ENCODE measurements at regions not wholly inside any gene's neighbourhood (a gene's known extent, or its start where the extent isn't known, plus 50 kb on each side); places are given as distances from the start of the nearest gene placed in this dataset.

GRCh38 chr9:18188971-18189370 is 285.0 kb upstream of the ADAMTSL1 start:
- H3K27ac Mint-ChIP-seq, result no peak overlapping the region
- no peaks in the 10 kb centered on the region for H3K36me3 Mint-ChIP-seq (ENCODE audit: low read depth)
- intact Hi-C loops (cut with micrococcal nuclease), result no loop called here
- no peak for DNase-seq (ENCODE audit: low spot score)
- no peaks in the 10 kb centered on the region for H3K9me3 Mint-ChIP-seq
- no peak overlapping the region for H3K4me3 Mint-ChIP-seq
- H3K27me3 Mint-ChIP-seq (ENCODE audit: insufficient read depth), result no peaks in the 10 kb centered on the region
- no peaks in the 10 kb centered on the region for H3K4me1 Mint-ChIP-seq (ENCODE audit: low read depth)

- no peaks in the 10 kb centered on the region for H3K27me3 Mint-ChIP-seq (ENCODE audit: insufficient read depth)
- no peaks in the 10 kb centered on the region for H3K36me3 Mint-ChIP-seq (ENCODE audit: low read depth)
- H3K4me3 Mint-ChIP-seq, result no peak overlapping the region
- intact Hi-C loops (cut with micrococcal nuclease), result no loop called here
- no peak overlapping the region for H3K27ac Mint-ChIP-seq
- H3K4me1 Mint-ChIP-seq (ENCODE audit: low read depth), result no peaks in the 10 kb centered on the region
- no peak for DNase-seq (ENCODE audit: low spot score)
- H3K9me3 Mint-ChIP-seq, result no peaks in the 10 kb centered on the region
Measured at GRCh38 chr9:18189871-18190670, 283.9 kb upstream of the ADAMTSL1 start.

GRCh38 chr9:18190671-18191374 is 283.1 kb upstream of the ADAMTSL1 start:
- intact Hi-C loops (cut with micrococcal nuclease), result no loop called here
- no peaks in the 10 kb centered on the region for H3K4me1 Mint-ChIP-seq (ENCODE audit: low read depth)
- H3K9me3 Mint-ChIP-seq, result no peaks in the 10 kb centered on the region
- no peak overlapping the region for H3K4me3 Mint-ChIP-seq
- H3K27ac Mint-ChIP-seq, result no peak overlapping the region
- no peaks in the 10 kb centered on the region for H3K36me3 Mint-ChIP-seq (ENCODE audit: low read depth)
- no peak for DNase-seq (ENCODE audit: low spot score)
- H3K27me3 Mint-ChIP-seq (ENCODE audit: insufficient read depth), result no peaks in the 10 kb centered on the region

- DNase-seq (ENCODE audit: low spot score), result no peak
- intact Hi-C loops (cut with micrococcal nuclease), result no loop called here
Measured at GRCh38 chr9:18194316-18194715, 279.6 kb upstream of the ADAMTSL1 start.

GRCh38 chr9:18195223-18195622 is 278.7 kb upstream of the ADAMTSL1 start:
- no peak overlapping the region for H3K4me3 Mint-ChIP-seq
- H3K36me3 Mint-ChIP-seq (ENCODE audit: low read depth), result no peaks in the 10 kb centered on the region
- H3K27ac Mint-ChIP-seq, result no peak overlapping the region
- intact Hi-C loops (cut with micrococcal nuclease), result no loop called here
- H3K4me1 Mint-ChIP-seq (ENCODE audit: low read depth), result no peaks in the 10 kb centered on the region
- H3K9me3 Mint-ChIP-seq, result no peaks in the 10 kb centered on the region
- no peak for DNase-seq (ENCODE audit: low spot score)
- H3K27me3 Mint-ChIP-seq (ENCODE audit: insufficient read depth), result no peaks in the 10 kb centered on the region

More at GRCh38 chr9:18194316-18194715, 279.6 kb upstream of the ADAMTSL1 start:
- H3K27me3 Mint-ChIP-seq (ENCODE audit: insufficient read depth), result no peaks in the 10 kb centered on the region
- no peak overlapping the region for H3K27ac Mint-ChIP-seq
- H3K9me3 Mint-ChIP-seq, result no peaks in the 10 kb centered on the region
- no peak overlapping the region for H3K4me3 Mint-ChIP-seq
- no peaks in the 10 kb centered on the region for H3K36me3 Mint-ChIP-seq (ENCODE audit: low read depth)
- H3K4me1 Mint-ChIP-seq (ENCODE audit: low read depth), result no peaks in the 10 kb centered on the region

GRCh38 chr9:18202924-18203323 is 271.0 kb upstream of the ADAMTSL1 start:
- intact Hi-C loops (cut with micrococcal nuclease), result no loop called here

GRCh38 chr9:18207735-18208134 is 266.2 kb upstream of the ADAMTSL1 start:
- Mint-ChIP-seq H3K4me1 (ENCODE audit: low read depth) (no peaks in the 10 kb centered on the region), H3K9me3 (no peaks in the 10 kb centered on the region), H3K36me3 (ENCODE audit: low read depth) (no peaks in the 10 kb centered on the region), H3K27me3 (ENCODE audit: insufficient read depth) (no peaks in the 10 kb centered on the region), H3K4me3 (no peak overlapping the region), H3K27ac (no peak overlapping the region)
- DNase-seq (ENCODE audit: low spot score), result no peak
- intact Hi-C loops (cut with micrococcal nuclease), result no loop called here

More at GRCh38 chr9:18202924-18203323, 271.0 kb upstream of the ADAMTSL1 start:
- Mint-ChIP-seq H3K27ac (no peak overlapping the region), H3K36me3 (ENCODE audit: low read depth) (no peaks in the 10 kb centered on the region), H3K27me3 (ENCODE audit: insufficient read depth) (no peaks in the 10 kb centered on the region), H3K9me3 (no peaks in the 10 kb centered on the region), H3K4me3 (no peak overlapping the region), H3K4me1 (ENCODE audit: low read depth) (no peaks in the 10 kb centered on the region)
- no peak for DNase-seq (ENCODE audit: low spot score)

- Mint-ChIP-seq H3K9me3 (no peaks in the 10 kb centered on the region), H3K27ac (no peak overlapping the region), H3K36me3 (ENCODE audit: low read depth) (no peaks in the 10 kb centered on the region), H3K4me1 (ENCODE audit: low read depth) (peaks cover 3% of the 10 kb centered on the region), H3K27me3 (ENCODE audit: insufficient read depth) (no peaks in the 10 kb centered on the region), H3K4me3 (no peak overlapping the region)
- intact Hi-C loops (cut with micrococcal nuclease), result no loop called here
- DNase-seq (ENCODE audit: low spot score), result no peak
Measured at GRCh38 chr9:18208166-18209059, 265.5 kb upstream of the ADAMTSL1 start.

- Mint-ChIP-seq H3K4me1 (ENCODE audit: low read depth) (peaks cover 3% of the 10 kb centered on the region), H3K4me3 (no peak overlapping the region), H3K36me3 (ENCODE audit: low read depth) (no peaks in the 10 kb centered on the region), H3K9me3 (no peaks in the 10 kb centered on the region), H3K27me3 (ENCODE audit: insufficient read depth) (no peaks in the 10 kb centered on the region), H3K27ac (no peak overlapping the region)
- intact Hi-C loops (cut with micrococcal nuclease), result no loop called here
- DNase-seq (ENCODE audit: low spot score), result no peak
Measured at GRCh38 chr9:18215626-18216025, 258.3 kb upstream of the ADAMTSL1 start.

- peaks cover 3% of the 10 kb centered on the region for H3K4me1 Mint-ChIP-seq (ENCODE audit: low read depth)
- H3K4me3 Mint-ChIP-seq, result no peak overlapping the region
- H3K9me3 Mint-ChIP-seq, result no peaks in the 10 kb centered on the region
- DNase-seq (ENCODE audit: low spot score), result no peak
- no peaks in the 10 kb centered on the region for H3K27me3 Mint-ChIP-seq (ENCODE audit: insufficient read depth)
- intact Hi-C loops (cut with micrococcal nuclease), result no loop called here
- H3K27ac Mint-ChIP-seq, result no peak overlapping the region
- H3K36me3 Mint-ChIP-seq (ENCODE audit: low read depth), result no peaks in the 10 kb centered on the region
Measured at GRCh38 chr9:18216376-18216775, 257.6 kb upstream of the ADAMTSL1 start.

- no peaks in the 10 kb centered on the region for H3K9me3 Mint-ChIP-seq
- H3K27me3 Mint-ChIP-seq (ENCODE audit: insufficient read depth), result no peaks in the 10 kb centered on the region
- DNase-seq (ENCODE audit: low spot score), result no peak
- no peak overlapping the region for H3K4me3 Mint-ChIP-seq
- H3K36me3 Mint-ChIP-seq (ENCODE audit: low read depth), result no peaks in the 10 kb centered on the region
- H3K27ac Mint-ChIP-seq, result no peak overlapping the region
- H3K4me1 Mint-ChIP-seq (ENCODE audit: low read depth), result no peaks in the 10 kb centered on the region
- intact Hi-C loops (cut with micrococcal nuclease), result no loop called here
Measured at GRCh38 chr9:18228101-18228500, 245.9 kb upstream of the ADAMTSL1 start.

GRCh38 chr9:18229992-18230676 is 243.8 kb upstream of the ADAMTSL1 start:
- DNase-seq (ENCODE audit: low spot score), result no peak
- H3K27ac Mint-ChIP-seq, result no peak overlapping the region
- intact Hi-C loops (cut with micrococcal nuclease), result no loop called here
- H3K27me3 Mint-ChIP-seq (ENCODE audit: insufficient read depth), result no peaks in the 10 kb centered on the region
- H3K4me3 Mint-ChIP-seq, result no peak overlapping the region
- H3K9me3 Mint-ChIP-seq, result no peaks in the 10 kb centered on the region
- H3K4me1 Mint-ChIP-seq (ENCODE audit: low read depth), result no peaks in the 10 kb centered on the region
- no peaks in the 10 kb centered on the region for H3K36me3 Mint-ChIP-seq (ENCODE audit: low read depth)
